ENCODE measurements at regions not wholly inside any gene's neighbourhood (a gene's known extent, or its start where the extent isn't known, plus 50 kb on each side); places are given as distances from the start of the nearest gene placed in this dataset.
A peak's percentile ranks its signal among the peaks of the same experiment; 100 is the strongest.

GRCh38 chr1:209241487-209241886, 342.0 kb upstream of the CAMK1G start:
- POLR2A ChIA-PET, result no interaction called here
- no peaks in the 10 kb centered on the region for H3K9me3 ChIP-seq (ENCODE audit: control insufficient read depth, insufficient read depth, low read depth, low read length)
- H3K36me3 ChIP-seq (ENCODE audit: control insufficient read depth in 2 of 2, insufficient read depth in 1 of 2, low read length in 2 of 2), result no peaks in the 10 kb centered on the region
- CTCF ChIA-PET, result no interaction called here
- H3K4me1 ChIP-seq (ENCODE audit: control insufficient read depth, insufficient read depth, low read length), result no peaks in the 10 kb centered on the region
- no peak overlapping the region for H3K4me3 ChIP-seq (ENCODE audit: low read depth, low read length)
- H3K27ac ChIP-seq (ENCODE audit: extremely low read depth, low read depth, low read length), result no peak overlapping the region
- no peak for TF ChIP-seq ZNF501 (tag by site-specific recombination; IDR thresholded peaks at IDR 0.05)
- peak; percentile 87 for TF ChIP-seq REST (tag by site-specific recombination; IDR thresholded peaks at IDR 0.05)

- CTCF ChIA-PET, result interaction anchor here (0.5 to 5.2 kb wide), 51 partner anchors 10 to 1363 kb away, joined by 3 to 45 read pairs (median 3); no protein-coding TSS in a partner anchor
- Histone ChIP-seq H3K27ac (ENCODE audit: extremely low read depth, low read depth, low read length) (no peak overlapping the region), H3K4me3 (ENCODE audit: low read depth, low read length) (no peak overlapping the region), H3K36me3 (ENCODE audit: control insufficient read depth in 2 of 2, insufficient read depth in 1 of 2, low read length in 2 of 2) (no peaks in the 10 kb centered on the region), H3K4me1 (ENCODE audit: control insufficient read depth, insufficient read depth, low read length) (no peaks in the 10 kb centered on the region), H3K9me3 (ENCODE audit: control insufficient read depth, insufficient read depth, low read depth, low read length) (no peaks in the 10 kb centered on the region)
- POLR2A ChIA-PET, result no interaction called here
- no peak for TF ChIP-seq ZNF513 (tag by site-specific recombination; IDR thresholded peaks at IDR 0.05)
- no peak for TF ChIP-seq ATF2 (tag by site-specific recombination; IDR thresholded peaks at IDR 0.05; ENCODE audit: low read depth)
- no peak for TF ChIP-seq ZNF26 (tag by site-specific recombination; IDR thresholded peaks at IDR 0.05)
- no peak for TF ChIP-seq ZNF48 (tag by site-specific recombination; IDR thresholded peaks at IDR 0.05)
- peak; percentile 62 for TF ChIP-seq CTCF (tag by site-specific recombination; IDR thresholded peaks at IDR 0.05)
- TF ChIP-seq ZNF654 (tag by site-specific recombination; IDR thresholded peaks at IDR 0.05; ENCODE audit: low read depth), result peak; percentile 77
- no peak for TF ChIP-seq ZNF548 (tag by site-specific recombination; IDR thresholded peaks at IDR 0.05)
- TF ChIP-seq ZNF501 (tag by site-specific recombination; IDR thresholded peaks at IDR 0.05), result 0 out of 2 replicates have a peak, but pooled peaks have one; percentile 22
- TF ChIP-seq ZNF624 (tag by site-specific recombination; IDR thresholded peaks at IDR 0.05), result no peak
Measured at GRCh38 chr1:209248649-209249279, 334.8 kb upstream of the CAMK1G start.
